MM.1S (cell line): ENCODE measurements at regions not wholly inside any gene's neighbourhood (a gene's known extent, or its start where the extent isn't known, plus 50 kb on each side); places are given as distances from the start of the nearest gene placed in this dataset.

Experiments used
- DNase-seq: peaks from one replicate; pipeline ENCODE4 v3.0.0-alpha.2; 2015
- H2AFZ ChIP-seq: fragments of 300-600 bp; sonication (generic); 2 replicates; pipeline ENCODE4 v1.6.0; 2016; ENCODE audit warnings: antibody characterized with exemption, low read length
- H3F3A ChIP-seq: fragments of 300-600 bp; sonication (generic); 2 replicates; pipeline ENCODE4 v1.6.1; 2016; ENCODE audit warnings: mild to moderate bottlenecking, antibody characterized with exemption, low read length, moderate library complexity, mixed read lengths; ENCODE audit not compliant: insufficient read depth
- H3K27ac ChIP-seq: fragments of 300-600 bp; sonication (generic); 2 replicates; pipeline ENCODE4 v1.5.1; 2016; ENCODE audit warnings: mild to moderate bottlenecking, low read length
- H3K27me3 ChIP-seq: fragments of 300-600 bp; sonication (generic); replicated peaks from 2 replicates; pipeline ENCODE4 v1.6.0; 2016; ENCODE audit warnings: low read length; ENCODE audit not compliant: insufficient read depth
- H3K36me3 ChIP-seq: fragments of 300-600 bp; sonication (generic); replicated peaks from 2 replicates; pipeline ENCODE4 v1.6.1; 2016; ENCODE audit warnings: mild to moderate bottlenecking, low read length, mixed read lengths; ENCODE audit not compliant: insufficient read depth
- H3K4me1 ChIP-seq: fragments of 300-600 bp; sonication (generic); 2 replicates; pipeline ENCODE4 v1.6.1; 2016; ENCODE audit warnings: low read length, mixed read lengths
- H3K4me2 ChIP-seq: fragments of 300-600 bp; sonication (generic); 2 replicates; pipeline ENCODE4 v1.6.0; 2016; ENCODE audit warnings: low read depth, low read length
- H3K4me3 ChIP-seq: fragments of 300-600 bp; sonication (generic); 2 replicates; pipeline ENCODE4 v1.5.1; 2016; ENCODE audit warnings: low read length, mixed read lengths
- H3K79me2 ChIP-seq: fragments of 300-600 bp; sonication (generic); 2 replicates; pipeline ENCODE4 v1.6.1; 2016; ENCODE audit warnings: mixed run types, low read length, mixed read lengths
- H3K9ac ChIP-seq: fragments of 300-600 bp; sonication (generic); 2 replicates; pipeline ENCODE4 v1.6.1; 2016; ENCODE audit warnings: low read length, mixed read lengths
- H3K9me2 ChIP-seq: fragments of 300-600 bp; sonication (generic); replicated peaks from 2 replicates; pipeline ENCODE4 v1.6.1; 2016; ENCODE audit warnings: mild to moderate bottlenecking, low read length, mixed read lengths; ENCODE audit not compliant: insufficient read depth
- H3K9me3 ChIP-seq: fragments of 300-600 bp; sonication (generic); replicated peaks from 2 replicates; pipeline ENCODE4 v1.6.1; 2016; ENCODE audit warnings: mild to moderate bottlenecking, low read length, mixed read lengths; ENCODE audit not compliant: insufficient read depth
- H4K20me1 ChIP-seq: fragments of 300-600 bp; sonication (generic); 2 replicates; pipeline ENCODE4 v1.6.1; 2016; ENCODE audit warnings: mild to moderate bottlenecking, low read length, moderate library complexity, mixed read lengths; ENCODE audit not compliant: insufficient read depth
- EZH2 ChIP-seq: fragments of 300-600 bp; sonication (generic); optimal IDR thresholded peaks from 2 replicates; pipeline ENCODE3; 2017; ENCODE audit warnings: low read depth, mild to moderate bottlenecking, antibody characterized with exemption, low read length, mixed read lengths
- EZH2phosphoT487 ChIP-seq: fragments of 300-600 bp; sonication (generic); IDR thresholded peaks from 2 replicates; pipeline ENCODE4 v1.6.1; 2018; ENCODE audit warnings: antibody characterized with exemption, low read length
- TF ChIP-seq, protein P1 (sequence below): fragments of 300-600 bp; sonication (generic); IDR thresholded peaks from 2 replicates; pipeline ENCODE4 v1.5.1; 2016; ENCODE audit warnings: antibody characterized with exemption, low read length, mixed read lengths

GRCh38 chr13:100738176-100738855, 63.7 kb upstream of the TMTC4 start:
- H4K20me1 ChIP-seq, result no peaks in the 10 kb centered on the region
- no peak overlapping the region for H3K9ac ChIP-seq
- H3K27ac ChIP-seq, result no peak overlapping the region
- DNase-seq, result no peak
- no peaks in the 10 kb centered on the region for H3K9me2 ChIP-seq
- no peaks in the 10 kb centered on the region for H3K9me3 ChIP-seq
- H3K27me3 ChIP-seq, result no peaks in the 10 kb centered on the region
- H3F3A ChIP-seq, result no peaks in the 10 kb centered on the region
- H3K36me3 ChIP-seq, result no peaks in the 10 kb centered on the region
- TF ChIP-seq, protein P1, sequence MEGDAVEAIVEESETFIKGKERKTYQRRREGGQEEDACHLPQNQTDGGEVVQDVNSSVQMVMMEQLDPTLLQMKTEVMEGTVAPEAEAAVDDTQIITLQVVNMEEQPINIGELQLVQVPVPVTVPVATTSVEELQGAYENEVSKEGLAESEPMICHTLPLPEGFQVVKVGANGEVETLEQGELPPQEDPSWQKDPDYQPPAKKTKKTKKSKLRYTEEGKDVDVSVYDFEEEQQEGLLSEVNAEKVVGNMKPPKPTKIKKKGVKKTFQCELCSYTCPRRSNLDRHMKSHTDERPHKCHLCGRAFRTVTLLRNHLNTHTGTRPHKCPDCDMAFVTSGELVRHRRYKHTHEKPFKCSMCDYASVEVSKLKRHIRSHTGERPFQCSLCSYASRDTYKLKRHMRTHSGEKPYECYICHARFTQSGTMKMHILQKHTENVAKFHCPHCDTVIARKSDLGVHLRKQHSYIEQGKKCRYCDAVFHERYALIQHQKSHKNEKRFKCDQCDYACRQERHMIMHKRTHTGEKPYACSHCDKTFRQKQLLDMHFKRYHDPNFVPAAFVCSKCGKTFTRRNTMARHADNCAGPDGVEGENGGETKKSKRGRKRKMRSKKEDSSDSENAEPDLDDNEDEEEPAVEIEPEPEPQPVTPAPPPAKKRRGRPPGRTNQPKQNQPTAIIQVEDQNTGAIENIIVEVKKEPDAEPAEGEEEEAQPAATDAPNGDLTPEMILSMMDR, result no peak
- TF ChIP-seq EZH2, result no peak
- no peak for TF ChIP-seq EZH2phosphoT487
- no peaks in the 10 kb centered on the region for H3K4me1 ChIP-seq
- H3K4me3 ChIP-seq, result no peak overlapping the region
- H3K4me2 ChIP-seq, result no peak overlapping the region
- no peak overlapping the region for H2AFZ ChIP-seq
- H3K79me2 ChIP-seq, result no peaks in the 10 kb centered on the region

- Histone ChIP-seq H3K4me1 (no peaks in the 10 kb centered on the region), H2AFZ (no peak overlapping the region), H3K79me2 (no peaks in the 10 kb centered on the region), H3K9me3 (no peaks in the 10 kb centered on the region), H4K20me1 (no peaks in the 10 kb centered on the region), H3K9me2 (no peaks in the 10 kb centered on the region), H3K27ac (no peak overlapping the region), H3K4me3 (no peak overlapping the region), H3K9ac (no peak overlapping the region), H3K27me3 (no peaks in the 10 kb centered on the region), H3K4me2 (no peak overlapping the region), H3K36me3 (no peaks in the 10 kb centered on the region), H3F3A (no peaks in the 10 kb centered on the region)
- TF ChIP-seq EZH2phosphoT487 (no peak), EZH2 (no peak)
- TF ChIP-seq, protein P1, result no peak
- no peak for DNase-seq
Measured at GRCh38 chr13:100735494-100735893, 60.9 kb upstream of the TMTC4 start.

DNA sequence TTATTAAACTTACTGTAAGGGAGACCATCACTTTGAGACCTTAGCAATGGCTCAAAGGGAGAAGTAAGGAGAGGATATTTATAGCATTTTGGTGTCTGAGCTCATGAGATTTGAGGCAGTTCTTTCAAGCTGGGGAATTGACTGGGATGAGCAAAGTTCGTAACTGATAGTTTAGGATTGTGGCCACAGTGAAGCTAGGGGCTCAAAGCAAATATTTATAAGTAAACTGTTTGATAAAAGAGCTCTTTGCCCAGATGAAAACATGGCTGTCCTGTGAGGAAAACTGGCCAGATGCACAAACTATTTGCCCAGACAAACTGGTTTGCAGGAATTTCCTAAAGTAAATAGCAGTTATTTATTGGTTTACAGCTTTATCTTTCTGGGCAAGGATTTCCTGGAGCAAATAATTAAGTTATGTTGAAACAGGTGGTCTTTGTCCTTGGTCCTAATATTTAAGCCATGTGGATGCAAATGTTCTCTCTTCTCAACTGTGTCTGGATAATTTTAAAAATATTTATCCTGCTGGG, 59.7 kb upstream of the TMTC4 start:
- Histone ChIP-seq H4K20me1 (no peaks in the 10 kb centered on the region), H3K4me2 (no peak overlapping the region), H3K4me1 (no peaks in the 10 kb centered on the region), H3K36me3 (no peaks in the 10 kb centered on the region), H2AFZ (no peak overlapping the region), H3K27me3 (no peaks in the 10 kb centered on the region), H3F3A (no peaks in the 10 kb centered on the region), H3K9ac (no peak overlapping the region), H3K27ac (no peak overlapping the region), H3K4me3 (no peak overlapping the region), H3K9me2 (no peaks in the 10 kb centered on the region), H3K9me3 (no peaks in the 10 kb centered on the region), H3K79me2 (no peaks in the 10 kb centered on the region)
- no peak for DNase-seq
- TF ChIP-seq EZH2phosphoT487, result no peak
- TF ChIP-seq, protein P1, result no peak
- TF ChIP-seq EZH2, result no peak
